Central memory CD4-positive, alpha-beta T cell (primary cell): ENCODE measurements at regions not wholly inside any gene's neighbourhood (a gene's known extent, or its start where the extent isn't known, plus 50 kb on each side); places are given as distances from the start of the nearest gene placed in this dataset.

Experiments used
- DNase-seq: peaks from one replicate; pipeline ENCODE4 v3.0.0; 2022

DNA sequence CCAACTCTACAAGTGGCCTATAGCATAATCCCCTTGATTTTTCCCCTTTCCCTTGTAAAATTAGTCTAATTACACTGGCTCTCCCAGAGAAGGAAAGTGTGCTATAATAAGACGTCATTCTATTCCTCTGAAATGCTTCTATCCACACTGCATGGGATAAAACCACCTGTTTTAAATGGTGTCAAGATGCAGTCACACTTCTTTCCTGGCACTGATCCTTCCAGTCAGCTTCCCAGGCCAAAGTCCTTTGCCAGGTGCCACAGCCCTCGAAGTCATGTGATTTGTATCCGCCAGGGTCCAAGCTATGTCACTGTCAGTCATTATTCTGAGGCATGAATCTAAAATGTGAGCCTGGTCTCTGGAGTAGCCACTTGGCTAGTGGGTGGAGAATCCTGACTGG is 169.0 kb upstream of the KIAA1217 start:
- no peak for DNase-seq

DNA sequence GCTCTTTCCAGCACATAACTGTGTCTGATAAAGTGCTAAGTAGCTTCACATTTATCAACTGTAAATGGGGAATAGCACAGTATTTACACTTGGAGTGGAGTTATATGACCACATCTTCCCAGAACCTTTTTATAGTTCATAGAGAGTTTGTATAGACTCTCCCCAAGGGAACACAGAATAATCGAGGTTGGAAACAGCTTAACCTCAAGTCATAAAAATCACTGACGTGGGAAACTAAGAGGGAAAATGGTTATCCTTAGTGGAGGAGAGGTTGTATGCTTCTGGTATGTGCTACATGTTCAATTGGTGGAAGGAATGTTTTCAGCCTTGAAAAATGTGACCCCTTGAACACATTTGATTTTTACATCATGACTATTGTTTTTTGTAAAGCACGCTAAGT is 167.9 kb upstream of the KIAA1217 start:
- DNase-seq: no peak

DNA sequence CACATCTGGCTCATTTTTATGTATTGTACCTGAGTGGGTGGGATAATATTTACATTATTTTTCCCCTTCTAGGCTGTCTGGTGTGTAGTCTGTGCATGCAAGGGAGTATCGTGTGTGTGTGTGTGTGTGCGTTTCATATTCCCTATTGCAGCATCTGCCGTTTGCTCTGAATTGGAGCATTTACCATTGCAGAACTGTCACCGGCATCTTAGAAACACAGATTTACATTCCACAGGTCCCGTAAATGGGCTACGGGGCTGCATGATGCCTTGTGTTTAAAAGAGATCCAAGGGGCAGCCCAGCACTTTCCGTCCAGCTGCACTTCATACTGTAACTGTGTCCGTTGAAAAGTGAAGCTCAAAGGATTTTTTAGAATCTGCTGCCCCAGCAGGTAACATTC is 167.1 kb upstream of the KIAA1217 start:
- no peak for DNase-seq

DNA sequence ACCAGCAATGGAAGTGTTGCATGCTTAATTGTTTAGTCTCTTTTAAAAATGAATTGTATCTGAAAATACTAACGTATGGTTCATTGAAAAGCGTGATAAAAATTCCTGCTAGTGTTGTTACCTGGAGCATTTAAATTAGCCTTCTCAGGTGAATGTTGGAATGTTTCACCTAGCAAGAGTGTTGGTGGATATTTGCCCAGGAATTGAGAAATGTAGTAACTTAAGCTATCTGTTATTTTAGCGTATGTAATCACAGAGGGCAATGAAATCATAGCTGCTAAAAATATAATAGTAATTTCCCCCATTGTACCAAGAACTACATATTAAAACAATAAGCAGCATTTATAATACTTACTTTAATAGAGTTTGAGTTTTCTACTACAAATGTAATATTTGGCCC is 166.1 kb upstream of the KIAA1217 start:
- DNase-seq: no peak

GRCh38 chr10:24046060-24046459 is 162.9 kb upstream of the KIAA1217 start:
- DNase-seq: no peak

GRCh38 chr10:24047176-24047575 is 161.8 kb upstream of the KIAA1217 start:
- DNase-seq: no peak

- no peak for DNase-seq
Observed at GRCh38 chr10:24054421-24054820, 154.5 kb upstream of the KIAA1217 start.

DNA sequence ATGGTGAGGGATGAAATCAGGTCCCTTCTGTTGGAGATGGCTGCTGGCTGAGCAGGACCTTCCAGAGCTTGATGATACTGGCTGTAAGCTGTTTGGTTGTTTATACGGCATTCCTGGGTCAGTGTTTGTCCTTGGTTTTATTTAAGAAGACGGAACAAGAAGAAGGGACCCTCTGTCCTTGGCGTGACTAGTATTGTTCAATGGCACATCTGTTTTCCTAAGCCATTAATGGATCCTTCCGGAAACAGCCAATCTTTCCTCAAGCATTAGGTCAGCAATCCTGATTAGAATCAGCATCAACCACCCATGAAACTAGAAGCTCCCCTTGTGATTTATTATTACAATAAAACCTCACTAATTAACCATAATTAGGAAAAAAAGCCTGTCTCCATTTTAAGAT is 128.7 kb upstream of the KIAA1217 start:
- no peak for DNase-seq

- DNase-seq: no peak
Observed at GRCh38 chr10:24086296-24087086, 122.4 kb upstream of the KIAA1217 start.

DNA sequence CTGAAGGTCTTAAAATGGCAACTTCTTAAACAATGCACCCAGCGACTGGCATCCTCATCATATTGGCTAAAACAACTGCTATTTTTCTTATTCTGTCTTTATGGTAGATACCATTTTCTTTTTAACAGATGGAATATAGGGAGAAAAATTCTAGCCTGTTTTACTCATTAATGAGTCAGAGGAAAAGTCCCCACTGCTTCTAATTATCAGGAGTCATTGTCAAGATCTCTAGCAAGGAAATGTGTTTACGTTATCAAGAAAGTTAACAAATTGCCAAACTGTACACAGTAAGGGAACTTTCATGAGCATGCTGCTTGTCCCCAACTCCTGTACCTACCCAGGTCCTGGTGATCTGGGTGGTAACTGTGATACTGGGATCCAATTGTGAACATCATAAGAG is 117.7 kb upstream of the KIAA1217 start:
- no peak for DNase-seq

DNA sequence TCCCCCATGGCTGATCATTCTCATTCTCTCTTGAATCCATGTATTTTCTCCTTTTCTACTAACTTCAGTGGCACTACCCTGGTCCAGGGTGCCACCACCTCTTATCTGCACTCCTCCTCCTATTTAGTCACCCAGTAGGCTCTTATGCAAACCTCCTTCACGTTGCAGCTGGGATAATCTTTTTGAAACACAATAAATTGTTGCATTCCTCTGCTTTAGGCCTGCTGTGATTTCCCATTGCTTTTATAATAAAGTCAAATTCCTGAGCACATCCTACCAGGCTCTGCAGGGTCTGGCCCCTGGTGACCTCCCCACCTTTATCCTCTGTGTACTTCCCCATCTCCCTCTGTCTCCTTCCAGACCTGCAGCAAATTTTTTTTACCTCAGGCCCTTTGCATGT is 112.7 kb upstream of the KIAA1217 start:
- no peak for DNase-seq

DNA sequence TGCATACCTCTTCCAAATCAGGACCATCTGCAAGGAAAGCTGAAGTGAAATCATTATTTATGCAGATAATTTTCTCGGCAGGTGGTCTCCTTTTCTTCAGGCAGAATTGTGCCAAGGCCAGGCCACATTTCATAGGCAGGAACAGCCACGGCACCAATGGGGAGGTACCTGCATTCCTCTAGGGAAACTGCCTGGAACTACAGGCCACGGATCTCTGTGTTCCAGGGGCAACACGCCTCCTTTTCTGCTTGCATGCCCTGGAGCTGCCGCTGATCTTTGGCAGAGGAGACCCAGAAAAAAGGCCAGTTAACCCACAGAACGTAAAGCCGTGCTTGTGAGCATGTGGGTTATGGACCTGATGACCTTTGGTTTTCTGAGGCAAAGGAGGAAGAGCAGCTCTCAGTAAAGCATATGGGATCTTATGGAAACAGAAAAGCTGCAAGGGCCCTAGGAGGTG is 111.2 kb upstream of the KIAA1217 start:
- DNase-seq: no peak

DNA sequence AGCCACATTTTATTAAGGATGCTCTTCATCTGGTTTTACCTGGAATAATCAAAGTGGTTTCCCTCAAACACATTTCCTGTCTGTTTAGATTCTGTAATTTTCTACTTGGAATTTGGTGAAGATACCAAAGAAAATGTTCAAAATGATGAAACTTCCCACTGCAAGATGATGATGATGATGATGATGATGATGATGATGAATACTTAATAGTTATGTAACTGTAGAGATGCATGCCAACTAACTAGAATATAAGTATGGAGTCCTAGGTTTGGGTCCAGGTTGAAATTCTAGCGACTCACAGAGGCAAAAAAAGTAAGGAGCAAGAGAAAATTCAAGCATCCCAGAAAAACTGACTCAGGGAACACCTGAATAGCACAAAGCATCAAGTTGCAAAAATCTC is 104.0 kb upstream of the KIAA1217 start:
- no peak for DNase-seq

- DNase-seq: no peak
Observed at GRCh38 chr10:24113901-24114300, 95.0 kb upstream of the KIAA1217 start.

DNA sequence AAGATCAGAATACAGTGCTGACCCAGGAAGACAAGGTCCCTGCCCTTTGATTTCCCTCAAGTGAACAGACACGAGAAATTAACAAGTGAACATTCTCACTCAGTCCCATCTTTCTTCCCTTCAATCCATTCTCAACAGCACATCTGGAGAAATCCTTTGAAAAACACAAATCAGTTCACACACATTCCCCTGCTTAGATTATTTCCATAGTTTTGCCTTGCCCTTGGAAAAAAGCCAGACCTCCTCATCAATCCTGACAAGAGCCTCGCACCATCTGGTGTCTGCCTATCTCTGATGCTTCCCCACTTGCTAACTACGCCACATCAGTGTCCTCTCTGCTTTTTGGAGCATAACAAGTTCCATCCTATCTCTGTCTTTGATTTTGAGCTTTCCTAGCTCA is 94.4 kb upstream of the KIAA1217 start:
- DNase-seq: no peak

- no peak for DNase-seq
Observed at GRCh38 chr10:24115403-24115802, 93.5 kb upstream of the KIAA1217 start.

- DNase-seq: no peak
Observed at GRCh38 chr10:24118246-24118645, 90.7 kb upstream of the KIAA1217 start.

GRCh38 chr10:24119896-24120295 is 89.0 kb upstream of the KIAA1217 start:
- no peak for DNase-seq

DNA sequence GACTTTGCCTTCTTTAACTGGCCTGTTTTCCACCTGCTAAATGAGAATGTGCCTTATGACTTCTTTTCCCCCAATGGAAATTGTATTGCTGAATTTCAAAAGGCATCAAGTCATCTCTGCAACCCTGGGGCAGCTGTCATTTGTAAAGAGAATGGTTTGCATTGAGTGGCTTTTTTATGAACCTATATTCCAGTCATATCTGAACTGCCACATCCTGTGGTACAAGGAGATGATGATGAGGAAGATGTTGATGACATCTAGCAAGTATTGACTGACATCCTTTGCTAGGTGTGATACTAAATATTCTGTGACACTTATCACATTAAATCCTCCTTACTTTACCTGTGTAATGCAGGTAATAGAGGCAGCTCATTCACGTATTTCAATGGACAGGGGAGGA is 88.3 kb upstream of the KIAA1217 start:
- no peak for DNase-seq

DNA sequence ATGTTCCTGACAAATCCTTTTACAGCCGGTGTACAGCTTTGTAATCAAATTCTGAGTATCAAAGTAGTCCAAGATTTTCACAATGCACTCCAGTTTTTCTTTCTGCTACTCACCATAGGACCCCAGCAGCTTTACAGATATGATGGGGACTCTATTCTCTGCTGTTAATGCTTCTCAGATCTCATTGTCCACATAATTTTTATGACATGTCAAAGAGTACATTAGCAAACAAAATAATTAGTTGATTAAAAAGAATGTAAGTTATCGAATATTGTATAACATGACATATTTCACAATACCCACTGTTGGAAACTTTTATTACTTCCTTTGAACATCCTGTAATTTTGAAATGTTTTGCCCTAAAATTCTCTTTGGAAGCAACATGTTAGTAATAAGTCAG is 81.4 kb upstream of the KIAA1217 start:
- DNase-seq: no peak

- DNase-seq: no peak
Observed at GRCh38 chr10:24128066-24128730, 80.7 kb upstream of the KIAA1217 start.

GRCh38 chr10:24132741-24133140 is 76.2 kb upstream of the KIAA1217 start:
- no peak for DNase-seq

GRCh38 chr10:24133835-24134234 is 75.1 kb upstream of the KIAA1217 start:
- DNase-seq: no peak

DNA sequence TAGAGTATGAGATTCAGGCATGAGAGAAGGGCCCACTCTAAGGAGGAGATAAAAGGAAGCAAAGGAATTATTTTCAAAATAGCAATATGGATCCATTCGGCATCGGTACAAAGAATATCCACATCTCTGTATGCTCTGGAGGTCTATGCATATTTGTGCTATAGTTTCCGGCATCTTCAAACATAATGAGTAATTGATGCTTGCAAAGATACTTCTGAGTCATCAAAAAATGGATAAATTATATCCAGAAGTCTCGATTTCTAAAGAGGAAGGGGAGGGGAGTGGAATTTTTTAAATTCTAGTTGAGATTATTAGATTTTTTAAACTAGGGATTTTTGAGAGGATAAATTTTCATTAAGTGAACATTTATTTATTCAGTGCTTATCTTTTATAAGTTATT is 72.9 kb upstream of the KIAA1217 start:
- DNase-seq: no peak

- DNase-seq: no peak
Observed at GRCh38 chr10:24147321-24147720, 61.6 kb upstream of the KIAA1217 start.
